ENCODE measurements at regions not wholly inside any gene's neighbourhood (a gene's known extent, or its start where the extent isn't known, plus 50 kb on each side); places are given as distances from the start of the nearest gene placed in this dataset.

DNA sequence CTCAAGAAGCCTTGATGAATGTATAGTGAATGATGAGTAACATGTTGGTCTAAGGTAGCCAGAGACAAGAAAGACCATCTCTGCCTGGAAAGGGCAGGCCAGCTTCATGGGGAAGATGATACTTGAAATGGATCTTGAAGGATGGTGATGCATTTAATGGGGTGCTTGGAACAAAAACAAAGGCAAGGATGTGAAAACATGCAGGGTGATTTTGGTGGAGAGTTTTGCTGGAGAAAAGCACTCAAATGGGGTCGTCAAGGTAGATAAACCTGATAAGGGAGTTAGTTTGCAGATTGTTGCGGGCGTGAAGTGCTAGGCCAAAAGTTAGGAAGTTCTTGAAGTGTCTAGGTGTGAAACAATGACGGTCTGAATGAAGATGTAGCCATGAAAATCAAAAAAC is 205.4 kb downstream of the HLX start:
- no peak for DNase-seq
- ChIA-PET POLR2A (no interaction called here), CTCF (interaction anchor here (0.8 kb wide), 1 partner anchor 9 kb away, joined by 3 read pairs; no protein-coding TSS in a partner anchor)

DNA sequence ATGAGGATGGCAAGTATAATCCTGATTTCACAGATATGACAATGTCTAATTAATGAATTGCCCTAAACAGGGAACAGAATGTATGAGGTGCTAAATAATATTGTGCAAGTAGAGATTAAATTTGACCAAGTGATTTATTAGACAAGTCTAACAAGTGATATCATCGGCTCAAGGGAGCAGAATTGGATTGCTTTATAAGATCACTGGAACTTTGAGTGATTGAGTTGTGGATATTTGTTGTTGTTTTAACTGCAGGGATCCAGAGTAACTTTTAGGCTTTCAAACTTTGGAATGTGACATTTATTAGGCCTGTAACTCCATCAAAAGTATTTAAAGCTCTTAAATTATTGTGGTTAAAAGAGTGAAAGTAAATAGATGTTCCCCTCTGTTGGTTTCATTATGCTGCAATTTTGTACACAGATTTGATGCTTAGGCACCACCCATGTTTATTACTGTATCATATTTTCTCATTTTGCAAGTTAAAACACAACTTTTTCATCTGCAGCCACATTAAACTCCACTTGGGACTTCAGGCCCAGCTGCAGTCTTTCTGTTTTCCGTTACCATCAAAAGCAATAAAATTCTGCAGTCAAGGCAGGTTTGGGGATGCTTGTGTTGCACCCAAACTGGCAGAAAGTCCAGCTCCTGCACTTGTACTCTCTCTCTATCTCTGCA is 206.6 kb downstream of the HLX start:
- ChIA-PET CTCF (interaction anchor here (1.0 kb wide), 1 partner anchor 218 kb away, joined by 3 read pairs; no protein-coding TSS in a partner anchor), POLR2A (no interaction called here)
- DNase-seq = no peak
- no peak overlapping the region for H3K4me2 ChIP-seq
- TF ChIP-seq, protein P1, sequence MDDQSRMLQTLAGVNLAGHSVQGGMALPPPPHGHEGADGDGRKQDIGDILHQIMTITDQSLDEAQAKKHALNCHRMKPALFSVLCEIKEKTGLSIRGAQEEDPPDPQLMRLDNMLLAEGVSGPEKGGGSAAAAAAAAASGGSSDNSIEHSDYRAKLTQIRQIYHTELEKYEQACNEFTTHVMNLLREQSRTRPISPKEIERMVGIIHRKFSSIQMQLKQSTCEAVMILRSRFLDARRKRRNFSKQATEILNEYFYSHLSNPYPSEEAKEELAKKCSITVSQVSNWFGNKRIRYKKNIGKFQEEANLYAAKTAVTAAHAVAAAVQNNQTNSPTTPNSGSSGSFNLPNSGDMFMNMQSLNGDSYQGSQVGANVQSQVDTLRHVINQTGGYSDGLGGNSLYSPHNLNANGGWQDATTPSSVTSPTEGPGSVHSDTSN (IDR thresholded peaks at IDR 0.05) = 0 out of 2 replicates have a peak, but pooled peaks have one; percentile 25
- TF ChIP-seq EP300 (IDR thresholded peaks at IDR 0.05; ENCODE audit: borderline replicate concordance in 1 of 2, low read depth in 1 of 2, low read length in 1 of 2) = no peak
- H3K9ac ChIP-seq = no peak overlapping the region
- no peaks in the 10 kb centered on the region for H3K36me3 ChIP-seq (replicated peaks in 1 of 2; ENCODE audit: control insufficient read depth in 1 of 2, insufficient read depth in 2 of 2, low read length in 1 of 2)
- no peaks in the 10 kb centered on the region for H4K20me1 ChIP-seq (ENCODE audit: insufficient read depth)
- WGBS (ENCODE audit: low lambda C conversion rate) = 58% methylated on average over 2 of the region's 2 CpGs
- no peaks in the 10 kb centered on the region for H3K9me3 ChIP-seq
- no peaks in the 10 kb centered on the region for H3K9me2 ChIP-seq
- H3K4me3 ChIP-seq (ENCODE audit: low read depth in 2 of 2, low read length in 1 of 2) = no peak overlapping the region
- peak overlapping the region in 1 of 2 experiments; percentile 53; a peak in 2 of 4 replicates for H3K27ac ChIP-seq (ENCODE audit: low read depth in 2 of 2, low read length in 1 of 2)
- no peaks in the 10 kb centered on the region for H3K79me2 ChIP-seq (ENCODE audit: insufficient read depth)
- no peak overlapping the region for H2AFZ ChIP-seq (ENCODE audit: low read depth)
- peaks cover 17% of the 10 kb centered on the region for H3F3A ChIP-seq (replicated peaks; ENCODE audit: insufficient read depth)
- H3K4me1 ChIP-seq (ENCODE audit: control insufficient read depth in 1 of 2, insufficient read depth in 2 of 2, low read depth in 1 of 2, low read length in 1 of 2) = peaks cover 8 to 10% of the 10 kb centered on the region in 2 experiments; a peak in 3 of 4 replicates
- no peaks in the 10 kb centered on the region for H3K27me3 ChIP-seq (ENCODE audit: insufficient read depth)

More for the DNA sequence above, 205.4 kb downstream of the HLX start:
- Histone ChIP-seq H3K9ac (no peak overlapping the region), H4K20me1 (ENCODE audit: insufficient read depth) (no peaks in the 10 kb centered on the region), H3K9me2 (no peaks in the 10 kb centered on the region), H3K79me2 (ENCODE audit: insufficient read depth) (no peaks in the 10 kb centered on the region), H3K4me3 (ENCODE audit: low read depth in 2 of 2, low read length in 1 of 2) (no peak overlapping the region), H2AFZ (ENCODE audit: low read depth) (no peak overlapping the region), H3K9me3 (no peaks in the 10 kb centered on the region), H3F3A (replicated peaks; ENCODE audit: insufficient read depth) (peaks cover 10% of the 10 kb centered on the region), H3K27ac (ENCODE audit: low read depth in 2 of 2, low read length in 1 of 2) (no peak overlapping the region), H3K36me3 (replicated peaks in 1 of 2; ENCODE audit: control insufficient read depth in 1 of 2, insufficient read depth in 2 of 2, low read length in 1 of 2) (no peaks in the 10 kb centered on the region), H3K4me2 (no peak overlapping the region), H3K27me3 (ENCODE audit: insufficient read depth) (no peaks in the 10 kb centered on the region), H3K4me1 (ENCODE audit: control insufficient read depth in 1 of 2, insufficient read depth in 2 of 2, low read depth in 1 of 2, low read length in 1 of 2) (peaks cover 2 to 6% of the 10 kb centered on the region in 2 experiments; a peak in 3 of 4 replicates)
- 97% methylated on average over 4 of the region's 4 CpGs for WGBS (ENCODE audit: low lambda C conversion rate)
- TF ChIP-seq MXI1 (IDR thresholded peaks at IDR 0.05; ENCODE audit: low read depth, low read length) = no peak
- no peak for TF ChIP-seq USF1 (IDR thresholded peaks at IDR 0.05; ENCODE audit: borderline replicate concordance, low read depth)
- no peak for TF ChIP-seq GABPA (IDR thresholded peaks at IDR 0.05; ENCODE audit: low read depth)
- TF ChIP-seq, protein P1 (IDR thresholded peaks at IDR 0.05) = no peak
- no peak for TF ChIP-seq TCF12 (IDR thresholded peaks at IDR 0.05)
- TF ChIP-seq FOXM1 (IDR thresholded peaks at IDR 0.05; ENCODE audit: low read depth) = no peak
- TF ChIP-seq, protein P2, sequence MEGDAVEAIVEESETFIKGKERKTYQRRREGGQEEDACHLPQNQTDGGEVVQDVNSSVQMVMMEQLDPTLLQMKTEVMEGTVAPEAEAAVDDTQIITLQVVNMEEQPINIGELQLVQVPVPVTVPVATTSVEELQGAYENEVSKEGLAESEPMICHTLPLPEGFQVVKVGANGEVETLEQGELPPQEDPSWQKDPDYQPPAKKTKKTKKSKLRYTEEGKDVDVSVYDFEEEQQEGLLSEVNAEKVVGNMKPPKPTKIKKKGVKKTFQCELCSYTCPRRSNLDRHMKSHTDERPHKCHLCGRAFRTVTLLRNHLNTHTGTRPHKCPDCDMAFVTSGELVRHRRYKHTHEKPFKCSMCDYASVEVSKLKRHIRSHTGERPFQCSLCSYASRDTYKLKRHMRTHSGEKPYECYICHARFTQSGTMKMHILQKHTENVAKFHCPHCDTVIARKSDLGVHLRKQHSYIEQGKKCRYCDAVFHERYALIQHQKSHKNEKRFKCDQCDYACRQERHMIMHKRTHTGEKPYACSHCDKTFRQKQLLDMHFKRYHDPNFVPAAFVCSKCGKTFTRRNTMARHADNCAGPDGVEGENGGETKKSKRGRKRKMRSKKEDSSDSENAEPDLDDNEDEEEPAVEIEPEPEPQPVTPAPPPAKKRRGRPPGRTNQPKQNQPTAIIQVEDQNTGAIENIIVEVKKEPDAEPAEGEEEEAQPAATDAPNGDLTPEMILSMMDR (IDR thresholded peaks at IDR 0.05) = no peak
- no peak for TF ChIP-seq TAF1 (IDR thresholded peaks at IDR 0.05; ENCODE audit: borderline replicate concordance, low read depth, low read length)
- TF ChIP-seq, protein P3, sequence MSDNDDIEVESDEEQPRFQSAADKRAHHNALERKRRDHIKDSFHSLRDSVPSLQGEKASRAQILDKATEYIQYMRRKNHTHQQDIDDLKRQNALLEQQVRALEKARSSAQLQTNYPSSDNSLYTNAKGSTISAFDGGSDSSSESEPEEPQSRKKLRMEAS (IDR thresholded peaks at IDR 0.05; ENCODE audit: low read depth) = no peak
- no peak for TF ChIP-seq GATA2 (CRISPR knock-in tag; IDR thresholded peaks at IDR 0.05)
